GM12892 (cell line): ENCODE measurements at regions not wholly inside any gene's neighbourhood (a gene's known extent, or its start where the extent isn't known, plus 50 kb on each side); places are given as distances from the start of the nearest gene placed in this dataset.

Experiments used
- POLR2A ChIP-seq: IDR thresholded peaks from 2 replicates; pipeline ENCODE4 v1.6.1; 2011; ENCODE audit warnings: low read depth, low read length, control low read depth
- POLR2AphosphoS5 ChIP-seq: IDR thresholded peaks from 2 replicates; pipeline ENCODE4 v1.6.1; 2011; ENCODE audit warnings: low read depth, low read length, control low read depth

GRCh38 chr20:11117808-11118528, 444.2 kb upstream of the JAG1 start:
- no peak for TF ChIP-seq POLR2A
- TF ChIP-seq POLR2AphosphoS5: no peak
